ENCODE measurements at regions not wholly inside any gene's neighbourhood (a gene's known extent, or its start where the extent isn't known, plus 50 kb on each side); places are given as distances from the start of the nearest gene placed in this dataset.

DNA sequence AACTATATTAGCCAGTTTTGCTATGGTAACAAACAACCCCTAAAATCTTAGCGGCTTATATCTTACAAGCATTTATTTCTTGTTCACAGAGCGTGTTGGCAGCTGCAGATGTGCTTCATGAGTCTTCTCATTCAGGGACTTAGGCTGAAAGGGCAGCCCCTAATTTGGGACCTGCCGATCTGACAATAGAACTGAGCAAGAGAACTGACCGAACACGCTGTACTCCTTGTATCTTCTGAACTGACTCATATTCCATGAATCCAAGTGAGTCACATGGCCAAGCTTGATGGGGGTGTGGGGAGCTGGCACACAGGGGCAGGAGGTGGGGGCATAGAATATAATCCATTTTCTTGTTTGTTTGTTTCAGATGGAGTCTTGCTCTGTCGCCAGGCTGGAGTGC lies 481.7 kb upstream of the CADM1 start:
- no peak for TF ChIP-seq CTCF (IDR thresholded peaks at IDR 0.05)
- TF ChIP-seq POLR2A (IDR thresholded peaks at IDR 0.05) = no peak
